ENCODE measurements at regions not wholly inside any gene's neighbourhood (a gene's known extent, or its start where the extent isn't known, plus 50 kb on each side); places are given as distances from the start of the nearest gene placed in this dataset.

- Histone ChIP-seq H3K4me1 (ENCODE audit: insufficient read depth, low read length, severe bottlenecking) (no peaks in the 10 kb centered on the region), H3K4me3 (ENCODE audit: low read depth, low read length, poor library complexity, severe bottlenecking) (no peak overlapping the region), H2AFZ (ENCODE audit: low read length) (no peak overlapping the region), H3K4me2 (ENCODE audit: low read length) (no peak overlapping the region), H3K9me3 (ENCODE audit: low read length) (no peaks in the 10 kb centered on the region), H3K79me2 (ENCODE audit: insufficient read depth, low read length) (no peaks in the 10 kb centered on the region), H3K27me3 (ENCODE audit: insufficient read depth, low read length) (no peaks in the 10 kb centered on the region), H3K9ac (ENCODE audit: low read length) (no peak overlapping the region), H3K36me3 (ENCODE audit: insufficient read depth, low read length) (no peaks in the 10 kb centered on the region), H3K27ac (ENCODE audit: low read depth, low read length, poor library complexity, severe bottlenecking) (no peak overlapping the region), H4K20me1 (ENCODE audit: insufficient read depth, low read length) (no peaks in the 10 kb centered on the region), H3F3A (ENCODE audit: insufficient read depth, low read length) (no peaks in the 10 kb centered on the region), H3K9me2 (ENCODE audit: low read depth, low read length) (no peaks in the 10 kb centered on the region)
- no peak for TF ChIP-seq EZH2 (IDR thresholded peaks at IDR 0.05; ENCODE audit: borderline replicate concordance, low read length)
- TF ChIP-seq CTCF (IDR thresholded peaks at IDR 0.05; ENCODE audit: low read length), result no peak
Observed at GRCh38 chr2:118460425-118460824, 372.2 kb downstream of the INSIG2 start.

- H3K79me2 ChIP-seq (ENCODE audit: insufficient read depth, low read length), result no peaks in the 10 kb centered on the region
- H3K9me2 ChIP-seq (ENCODE audit: low read depth, low read length), result no peaks in the 10 kb centered on the region
- no peak overlapping the region for H3K4me2 ChIP-seq (ENCODE audit: low read length)
- no peaks in the 10 kb centered on the region for H3K36me3 ChIP-seq (ENCODE audit: insufficient read depth, low read length)
- H3K27ac ChIP-seq (ENCODE audit: low read depth, low read length, poor library complexity, severe bottlenecking), result no peak overlapping the region
- no peak overlapping the region for H3K9ac ChIP-seq (ENCODE audit: low read length)
- no peak overlapping the region for H2AFZ ChIP-seq (ENCODE audit: low read length)
- TF ChIP-seq CTCF (IDR thresholded peaks at IDR 0.05; ENCODE audit: low read length), result no peak
- TF ChIP-seq EZH2 (IDR thresholded peaks at IDR 0.05; ENCODE audit: borderline replicate concordance, low read length), result no peak
- no peaks in the 10 kb centered on the region for H3K9me3 ChIP-seq (ENCODE audit: low read length)
- no peak overlapping the region for H3K4me3 ChIP-seq (ENCODE audit: low read depth, low read length, poor library complexity, severe bottlenecking)
- H3K4me1 ChIP-seq (ENCODE audit: insufficient read depth, low read length, severe bottlenecking), result no peaks in the 10 kb centered on the region
- no peaks in the 10 kb centered on the region for H4K20me1 ChIP-seq (ENCODE audit: insufficient read depth, low read length)
- no peaks in the 10 kb centered on the region for H3K27me3 ChIP-seq (ENCODE audit: insufficient read depth, low read length)
- H3F3A ChIP-seq (ENCODE audit: insufficient read depth, low read length), result no peaks in the 10 kb centered on the region
Observed at GRCh38 chr2:118459426-118459825, 371.2 kb downstream of the INSIG2 start.

GRCh38 chr2:118457951-118458350 is 369.7 kb downstream of the INSIG2 start:
- TF ChIP-seq CTCF (IDR thresholded peaks at IDR 0.05; ENCODE audit: low read length), result no peak
- no peak for TF ChIP-seq EZH2 (IDR thresholded peaks at IDR 0.05; ENCODE audit: borderline replicate concordance, low read length)
- Histone ChIP-seq H3K9me3 (ENCODE audit: low read length) (no peaks in the 10 kb centered on the region), H3K36me3 (ENCODE audit: insufficient read depth, low read length) (no peaks in the 10 kb centered on the region), H3K79me2 (ENCODE audit: insufficient read depth, low read length) (no peaks in the 10 kb centered on the region), H3K4me3 (ENCODE audit: low read depth, low read length, poor library complexity, severe bottlenecking) (no peak overlapping the region), H3F3A (ENCODE audit: insufficient read depth, low read length) (no peaks in the 10 kb centered on the region), H3K9me2 (ENCODE audit: low read depth, low read length) (no peaks in the 10 kb centered on the region), H2AFZ (ENCODE audit: low read length) (no peak overlapping the region), H3K27me3 (ENCODE audit: insufficient read depth, low read length) (no peaks in the 10 kb centered on the region), H3K9ac (ENCODE audit: low read length) (no peak overlapping the region), H3K4me1 (ENCODE audit: insufficient read depth, low read length, severe bottlenecking) (no peaks in the 10 kb centered on the region), H3K27ac (ENCODE audit: low read depth, low read length, poor library complexity, severe bottlenecking) (no peak overlapping the region), H4K20me1 (ENCODE audit: insufficient read depth, low read length) (no peaks in the 10 kb centered on the region), H3K4me2 (ENCODE audit: low read length) (no peak overlapping the region)
